Stomach smooth muscle (tissue), 2 donors: ENCODE measurements at regions not wholly inside any gene's neighbourhood (a gene's known extent, or its start where the extent isn't known, plus 50 kb on each side); places are given as distances from the start of the nearest gene placed in this dataset.

Source experiments
- H3K27ac ChIP-seq: one replicate; pipeline ENCODE4 v1.7.0; 2013; ENCODE audit warnings: mild to moderate bottlenecking, low read length, inconsistent platforms
- H3K27me3 ChIP-seq, 2 donors: one replicate each; pipeline ENCODE4 v1.7.0; 2013; ENCODE audit warnings: low read length in 2 of 2; ENCODE audit not compliant: insufficient read depth in 2 of 2, control insufficient read depth in 1 of 2
- H3K36me3 ChIP-seq, 2 donors: one replicate each; pipeline ENCODE4 v1.7.0; 2013; ENCODE audit warnings: low read length in 2 of 2; ENCODE audit not compliant: control insufficient read depth in 2 of 2, insufficient read depth in 2 of 2
- H3K4me1 ChIP-seq: one replicate; pipeline ENCODE4 v1.7.0; 2013; ENCODE audit warnings: low read length; ENCODE audit not compliant: control insufficient read depth, insufficient read depth
- H3K4me3 ChIP-seq, 2 donors: one replicate each; pipeline ENCODE4 v1.7.0; 2013; ENCODE audit warnings: low read length in 2 of 2
- H3K9ac ChIP-seq, 2 donors: one replicate each; pipeline ENCODE4 v1.7.0; 2013; ENCODE audit warnings: low read length in 2 of 2, mild to moderate bottlenecking in 1 of 2
- H3K9me3 ChIP-seq, 2 donors: one replicate each; pipeline ENCODE4 v1.7.0; 2013; ENCODE audit warnings: low read length in 2 of 2; ENCODE audit not compliant: control insufficient read depth in 2 of 2
- donor health status: healthy.
- donor health status: Pancreatic carcinoma.

DNA sequence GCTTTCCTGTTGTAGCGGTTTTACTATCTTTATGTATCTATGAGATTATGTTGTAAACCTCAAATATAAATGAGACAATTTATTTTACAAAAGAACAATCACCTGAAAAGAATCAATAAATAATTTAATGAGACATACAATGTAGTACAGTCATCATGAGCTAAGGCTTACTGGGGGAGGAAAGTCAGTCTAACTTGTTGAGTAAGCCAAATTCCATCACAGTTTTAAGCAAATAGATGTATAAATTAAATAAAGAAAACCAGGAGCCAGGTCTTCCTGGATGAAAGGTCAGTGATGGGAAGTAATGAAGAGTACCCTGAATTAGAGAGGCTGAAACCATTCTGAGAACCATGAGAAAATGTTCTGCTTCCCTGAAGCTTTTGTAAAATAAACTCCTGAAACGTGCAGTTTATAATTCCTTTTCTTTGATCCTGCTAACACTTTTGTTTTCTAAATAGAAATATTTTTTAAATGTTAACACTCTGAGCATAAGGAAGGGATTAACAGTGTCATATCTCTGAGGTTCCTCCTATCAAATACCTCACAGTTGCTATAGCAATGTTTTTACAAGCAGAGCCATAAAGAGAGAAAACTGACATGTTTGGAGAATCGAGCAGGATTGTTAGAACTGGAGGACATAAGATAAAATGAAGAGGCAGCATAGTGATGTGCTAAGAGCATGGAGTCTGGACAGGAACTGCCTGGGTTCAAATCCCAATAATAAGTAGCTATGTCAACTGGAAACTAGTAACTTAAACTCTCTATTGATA lies 444.9 kb upstream of the FOXG1 start:
- Histone ChIP-seq H3K36me3 (no peaks in the 10 kb centered on the region), H3K9me3 (no peaks in the 10 kb centered on the region), H3K4me1 (no peaks in the 10 kb centered on the region), H3K27me3 (no peaks in the 10 kb centered on the region), H3K9ac (no peak overlapping the region), H3K27ac (no peak overlapping the region), H3K4me3 (no peak overlapping the region)

DNA sequence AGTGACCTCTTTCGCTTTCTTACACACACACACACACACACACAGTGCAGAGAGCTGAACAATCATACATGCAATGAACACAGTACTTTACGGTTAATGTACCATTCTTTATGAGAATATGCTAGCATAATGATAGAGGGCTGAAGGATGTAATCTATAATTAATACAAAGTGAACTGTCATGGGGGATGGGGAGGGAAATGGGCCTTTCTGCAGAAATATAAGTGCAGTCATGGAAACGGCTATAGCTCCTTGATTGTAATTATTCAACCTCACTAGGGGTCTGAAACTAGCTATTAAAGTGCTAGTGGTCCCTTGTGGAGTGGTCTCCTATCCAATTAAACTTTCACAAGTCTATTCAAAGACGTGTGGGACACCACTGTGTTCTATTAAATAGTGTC lies 443.2 kb upstream of the FOXG1 start:
- no peak overlapping the region for H3K9ac ChIP-seq
- H3K9me3 ChIP-seq: no peaks in the 10 kb centered on the region
- H3K4me3 ChIP-seq: no peak overlapping the region
- no peaks in the 10 kb centered on the region for H3K36me3 ChIP-seq
- H3K4me1 ChIP-seq: no peaks in the 10 kb centered on the region
- H3K27ac ChIP-seq: no peak overlapping the region
- no peaks in the 10 kb centered on the region for H3K27me3 ChIP-seq

DNA sequence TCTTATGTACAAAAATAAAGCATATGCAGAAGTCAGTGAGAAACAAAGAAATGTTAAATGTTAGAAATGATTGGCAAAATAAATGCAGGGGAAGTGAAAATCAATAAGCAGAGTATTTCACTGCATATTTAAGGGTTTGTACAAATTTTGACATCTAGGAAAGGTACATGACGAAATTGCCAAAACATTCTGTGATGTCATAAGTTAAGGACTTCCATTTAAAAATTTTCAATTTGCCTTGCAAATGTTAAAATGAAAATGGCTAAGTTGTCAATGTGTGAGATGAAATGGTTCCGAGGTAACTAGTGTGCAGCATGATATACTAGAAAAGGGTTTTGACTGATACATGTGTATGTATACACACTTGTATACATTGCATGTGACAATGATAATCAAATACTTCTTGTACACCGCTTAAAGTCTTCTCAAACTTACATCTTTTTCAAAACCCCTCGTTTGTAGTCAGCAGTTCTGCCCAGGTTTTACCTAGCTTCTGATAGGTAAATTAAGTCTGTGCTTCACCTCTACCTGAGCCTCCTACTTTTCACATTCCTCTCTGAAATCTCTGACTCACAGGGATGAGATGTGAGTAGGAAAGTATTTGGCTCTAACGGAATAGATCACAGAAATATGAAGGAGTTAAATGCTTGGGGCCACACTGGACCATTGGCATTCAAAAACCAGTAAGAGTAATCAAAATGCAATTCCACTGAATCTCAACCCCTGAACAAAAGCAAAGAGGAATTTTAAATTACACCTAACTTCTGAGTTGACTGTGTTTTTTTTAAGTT lies 442.4 kb upstream of the FOXG1 start:
- Histone ChIP-seq H3K9me3 (no peaks in the 10 kb centered on the region), H3K36me3 (no peaks in the 10 kb centered on the region), H3K27ac (no peak overlapping the region)

DNA sequence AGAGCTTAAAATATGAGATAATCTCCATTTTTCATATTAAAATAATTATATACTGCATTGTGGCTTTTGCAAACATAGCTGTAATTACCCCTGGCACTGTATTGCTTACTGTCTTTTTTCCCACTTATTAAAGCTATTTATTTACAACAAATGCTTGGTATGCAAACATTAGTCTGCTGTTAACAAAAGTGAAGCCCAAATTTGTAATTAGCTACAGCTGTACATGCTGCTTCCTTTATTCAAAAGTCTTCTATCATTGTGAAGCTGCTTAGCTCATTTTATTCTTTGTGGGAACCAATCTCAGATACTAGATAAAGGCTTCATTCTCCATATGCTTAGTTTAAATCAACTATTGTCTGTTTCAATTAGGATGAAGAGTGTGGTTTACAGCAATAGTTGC lies 425.8 kb upstream of the FOXG1 start:
- Histone ChIP-seq H3K4me3 (no peak overlapping the region), H3K9me3 (no peaks in the 10 kb centered on the region), H3K27ac (no peak overlapping the region), H3K27me3 (no peaks in the 10 kb centered on the region), H3K36me3 (no peaks in the 10 kb centered on the region), H3K4me1 (no peaks in the 10 kb centered on the region), H3K9ac (no peak overlapping the region)

More for the DNA sequence above, 442.4 kb upstream of the FOXG1 start:
- H3K4me3 ChIP-seq: no peak overlapping the region
- no peaks in the 10 kb centered on the region for H3K4me1 ChIP-seq
- no peaks in the 10 kb centered on the region for H3K27me3 ChIP-seq
- H3K9ac ChIP-seq: no peak overlapping the region

DNA sequence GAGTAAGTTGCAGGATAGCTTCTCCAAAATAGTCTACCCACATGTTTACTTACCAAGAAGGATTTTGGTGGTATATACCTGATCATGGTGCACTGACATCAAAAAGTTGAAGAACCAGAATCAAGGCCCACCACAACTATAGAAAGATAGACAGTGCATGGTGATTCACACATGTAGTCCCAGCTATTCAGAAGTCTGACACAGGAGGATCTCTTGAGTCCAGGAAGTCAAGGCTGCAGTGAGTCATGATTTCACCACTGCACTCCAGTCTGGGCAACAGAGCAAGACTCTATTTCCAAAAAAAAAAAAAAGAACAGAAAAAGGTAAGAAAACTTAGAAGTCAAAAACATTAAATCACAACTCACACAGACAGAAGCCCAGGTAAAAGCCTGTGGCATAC lies 422.2 kb upstream of the FOXG1 start:
- Histone ChIP-seq H3K36me3 (no peaks in the 10 kb centered on the region), H3K4me1 (no peaks in the 10 kb centered on the region), H3K9ac (no peak overlapping the region), H3K4me3 (no peak overlapping the region), H3K9me3 (no peaks in the 10 kb centered on the region), H3K27me3 (no peaks in the 10 kb centered on the region), H3K27ac (no peak overlapping the region)

DNA sequence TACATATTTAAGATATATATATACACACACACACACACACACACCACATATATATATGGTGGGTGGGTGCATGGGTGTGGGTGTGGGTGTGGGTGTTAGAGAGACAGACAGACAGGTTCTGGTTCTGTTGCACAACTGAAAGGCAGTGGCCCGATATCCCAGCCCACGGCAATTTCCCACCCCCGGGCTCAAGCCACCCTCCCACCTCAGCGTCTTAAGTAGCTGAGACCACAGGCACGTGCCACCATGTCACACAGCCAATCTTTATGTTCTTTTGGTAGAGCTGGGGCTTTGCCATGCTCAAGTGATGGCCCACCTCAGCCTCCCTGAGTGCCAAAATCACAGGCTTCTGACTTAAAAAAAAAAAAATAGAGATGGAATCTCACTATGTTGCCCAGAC lies 417.8 kb upstream of the FOXG1 start:
- Histone ChIP-seq H3K9me3 (no peaks in the 10 kb centered on the region), H3K4me1 (no peaks in the 10 kb centered on the region), H3K9ac (no peak overlapping the region), H3K4me3 (no peak overlapping the region), H3K36me3 (no peaks in the 10 kb centered on the region), H3K27me3 (no peaks in the 10 kb centered on the region), H3K27ac (no peak overlapping the region)

DNA sequence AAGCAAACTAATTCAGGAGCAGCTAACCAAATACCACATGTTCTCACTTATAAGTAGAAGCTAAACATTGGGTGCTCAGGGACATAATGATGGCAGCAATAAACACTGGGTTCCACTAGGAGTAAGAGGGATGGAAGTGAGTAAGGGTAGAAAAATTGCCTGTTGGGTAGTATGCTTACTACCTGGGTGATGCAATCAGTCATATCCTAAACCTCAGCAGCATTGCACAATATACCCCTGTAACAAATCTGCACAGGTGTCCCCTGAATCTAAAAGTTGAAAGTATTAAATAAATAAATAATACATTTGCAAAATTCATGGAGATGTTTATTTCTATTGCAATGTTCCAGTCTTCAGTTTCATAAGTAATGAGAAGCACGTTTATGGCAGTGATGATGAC lies 409.8 kb upstream of the FOXG1 start:
- no peaks in the 10 kb centered on the region for H3K4me1 ChIP-seq

DNA sequence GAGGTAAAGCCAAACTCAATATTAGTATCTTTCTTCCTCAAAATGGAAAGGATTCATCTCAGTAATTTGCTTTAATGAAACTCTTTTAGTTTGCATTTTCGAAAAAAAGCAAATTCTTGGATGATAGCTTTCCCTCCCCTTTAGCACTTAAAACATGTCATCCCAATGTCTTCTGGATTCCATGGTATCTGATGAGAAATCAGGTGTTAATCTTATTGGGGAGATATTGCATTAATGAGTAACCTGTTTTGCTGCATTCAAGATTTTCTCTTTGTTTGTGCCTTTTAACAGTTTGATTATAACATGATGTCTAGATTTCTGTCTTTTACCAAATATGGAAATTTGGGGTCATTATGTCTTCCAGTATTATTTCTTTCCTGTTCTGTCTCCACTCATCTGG lies 405.1 kb upstream of the FOXG1 start:
- no peak overlapping the region for H3K9ac ChIP-seq
- no peak overlapping the region for H3K4me3 ChIP-seq
- H3K27me3 ChIP-seq: no peaks in the 10 kb centered on the region
- H3K27ac ChIP-seq: no peak overlapping the region
- no peaks in the 10 kb centered on the region for H3K36me3 ChIP-seq
- no peaks in the 10 kb centered on the region for H3K4me1 ChIP-seq
- H3K9me3 ChIP-seq: peaks cover 0 to 4% of the 10 kb centered on the region in 2 donors

More for the DNA sequence above, 409.8 kb upstream of the FOXG1 start:
- Histone ChIP-seq H3K9ac (no peak overlapping the region), H3K27me3 (no peaks in the 10 kb centered on the region), H3K36me3 (no peaks in the 10 kb centered on the region), H3K4me3 (no peak overlapping the region), H3K9me3 (peaks cover 0 to 4% of the 10 kb centered on the region in 2 donors), H3K27ac (no peak overlapping the region)

DNA sequence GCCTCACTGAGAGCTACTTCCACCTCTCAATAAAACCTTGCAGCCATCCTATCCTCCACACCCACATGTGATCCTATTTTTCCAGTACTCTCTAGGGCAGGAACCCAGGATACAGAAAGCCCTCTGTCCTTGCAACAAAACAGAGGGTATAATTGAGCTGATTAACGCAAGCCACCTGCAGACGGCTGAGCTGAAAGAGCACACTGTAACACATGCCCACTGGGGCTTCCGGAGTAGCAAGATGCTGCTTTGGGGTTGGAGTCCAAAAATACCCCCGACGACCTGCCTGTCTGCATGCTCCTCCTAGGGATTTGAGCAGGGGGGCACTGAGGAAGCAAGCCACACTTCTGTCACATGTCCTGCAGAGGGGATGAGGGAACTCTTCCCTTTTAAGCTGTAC lies 401.1 kb upstream of the FOXG1 start:
- Histone ChIP-seq H3K4me1 (no peaks in the 10 kb centered on the region), H3K27me3 (no peaks in the 10 kb centered on the region), H3K4me3 (no peak overlapping the region), H3K27ac (no peak overlapping the region), H3K9ac (no peak overlapping the region), H3K36me3 (no peaks in the 10 kb centered on the region), H3K9me3 (peaks cover 0 to 4% of the 10 kb centered on the region in 2 donors)

DNA sequence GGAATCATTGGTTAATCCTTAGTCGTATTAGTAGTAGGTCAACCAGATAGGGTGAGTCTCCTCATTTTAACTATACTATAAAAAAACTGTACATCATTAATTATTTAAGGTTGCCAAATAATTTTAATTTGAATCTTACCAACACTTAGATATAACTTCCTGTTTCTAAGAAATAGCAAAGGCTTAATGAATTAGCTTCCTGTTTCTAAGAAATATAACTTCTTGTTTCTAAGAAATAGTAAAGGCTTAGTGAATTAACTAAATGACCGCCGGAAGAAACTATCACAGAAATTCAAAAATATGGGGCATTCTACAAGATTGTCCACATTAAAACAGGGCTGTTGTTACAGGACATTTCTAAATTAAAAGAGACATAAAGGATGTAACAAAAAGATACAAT lies 392.9 kb upstream of the FOXG1 start:
- Histone ChIP-seq H3K36me3 (no peaks in the 10 kb centered on the region), H3K9me3 (no peaks in the 10 kb centered on the region), H3K9ac (no peak overlapping the region), H3K4me1 (no peaks in the 10 kb centered on the region), H3K27me3 (no peaks in the 10 kb centered on the region), H3K4me3 (no peak overlapping the region), H3K27ac (no peak overlapping the region)

DNA sequence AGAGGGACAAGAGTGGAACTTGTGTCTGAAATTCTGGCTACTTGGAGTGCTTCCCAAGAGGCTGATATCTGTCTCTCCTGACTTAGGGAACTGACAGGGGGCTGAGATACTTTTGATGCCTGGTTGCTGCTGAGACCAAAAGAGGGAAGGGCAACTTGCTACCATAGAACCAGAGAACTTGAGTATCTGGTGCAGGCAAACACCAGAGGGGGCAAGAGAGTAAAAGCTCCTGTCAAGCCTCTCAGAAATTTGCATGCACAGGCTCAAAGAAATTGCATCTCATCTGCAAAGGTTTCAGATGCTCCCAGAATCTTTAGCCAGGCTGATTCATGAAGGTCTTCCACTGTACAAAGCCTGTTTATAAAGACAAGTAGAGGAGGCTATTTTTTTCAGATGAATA lies 391.3 kb upstream of the FOXG1 start:
- H3K4me1 ChIP-seq: no peaks in the 10 kb centered on the region
- H3K9ac ChIP-seq: no peak overlapping the region
- no peak overlapping the region for H3K27ac ChIP-seq
- H3K27me3 ChIP-seq: no peaks in the 10 kb centered on the region
- no peak overlapping the region for H3K4me3 ChIP-seq
- no peaks in the 10 kb centered on the region for H3K9me3 ChIP-seq
- no peaks in the 10 kb centered on the region for H3K36me3 ChIP-seq
